SK-MEL-5 (cell line): ENCODE measurements at regions not wholly inside any gene's neighbourhood (a gene's known extent, or its start where the extent isn't known, plus 50 kb on each side); places are given as distances from the start of the nearest gene placed in this dataset.
"Not testable (repeated sequence)": the region's sequence is repeated elsewhere in the genome, so short reads cannot be mapped to it uniquely, and the experiment has no call there.

Experiments
- DNase-seq: peaks from one replicate; pipeline ENCODE4 v3.0.0-alpha.2; 2016; ENCODE audit warnings: low read depth, low spot score
- in situ Hi-C: cut with HindIII; loops from 2 replicates; pipeline ENCODE4 v1.10.0; 2016; ENCODE audit warnings: low sequenced_read_pairs, high pct_unique_total_duplicates, low pct_unique_long_range_greater_than_20kb

DNA sequence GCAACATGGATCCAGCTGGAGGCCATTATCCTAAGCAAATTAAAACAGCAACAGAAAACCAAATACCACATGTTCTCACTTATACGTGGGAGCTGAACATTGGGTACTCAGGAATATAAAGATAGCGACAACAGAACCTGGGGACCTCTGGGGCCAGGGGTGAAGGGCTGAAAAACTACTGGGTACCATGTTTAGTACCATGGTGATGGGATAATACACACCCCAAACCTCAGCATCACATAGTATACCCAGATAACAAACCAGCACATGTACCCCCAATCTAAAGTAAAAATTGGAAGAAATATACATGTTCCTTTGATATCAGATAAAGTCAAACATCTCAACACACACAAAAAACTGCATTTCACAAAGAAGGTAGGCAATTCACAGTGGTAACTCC lies 876.2 kb downstream of the TBL1XR1 start:
- DNase-seq, result no peak
- in situ Hi-C loops, result no loop called here

DNA sequence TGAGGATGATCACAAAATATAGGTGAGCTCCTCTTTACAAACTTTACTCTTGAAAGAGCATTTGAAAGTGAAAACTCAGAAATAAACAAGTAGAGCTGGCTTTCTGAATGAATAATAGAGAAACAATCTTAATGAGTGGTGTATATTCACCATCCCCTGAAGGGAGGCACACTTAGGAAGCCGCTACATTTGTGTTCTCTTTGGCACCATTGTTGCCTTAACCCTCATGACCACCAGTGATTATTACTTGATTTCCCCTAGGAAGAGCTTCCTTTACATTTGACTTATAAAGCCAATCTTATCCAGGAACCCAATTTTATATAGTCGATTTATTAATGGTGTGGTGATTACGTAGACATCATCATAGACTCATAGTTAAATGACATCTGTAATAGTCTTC lies 883.9 kb downstream of the TBL1XR1 start:
- in situ Hi-C loops, result no loop called here
- DNase-seq, result no peak

DNA sequence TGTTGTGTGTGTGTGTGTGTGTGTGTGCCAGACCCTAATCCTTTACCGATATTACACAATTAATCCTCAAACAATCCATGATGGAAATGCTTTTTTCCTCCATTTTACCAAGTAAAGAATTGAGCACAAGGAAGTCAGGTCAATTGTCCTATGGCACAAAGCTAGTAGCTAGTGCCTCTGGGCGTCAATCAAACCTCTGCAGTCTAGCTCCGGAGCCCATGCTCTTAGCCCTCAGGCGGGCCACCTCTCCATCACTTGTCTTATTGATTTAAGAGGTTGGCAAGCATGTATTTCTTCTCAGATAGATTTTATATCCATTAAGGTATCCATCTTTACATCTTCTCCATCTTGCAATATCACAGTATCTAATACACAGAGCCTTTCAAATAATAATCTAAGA lies 886.6 kb downstream of the TBL1XR1 start:
- in situ Hi-C loops, result no loop called here
- no peak for DNase-seq

DNA sequence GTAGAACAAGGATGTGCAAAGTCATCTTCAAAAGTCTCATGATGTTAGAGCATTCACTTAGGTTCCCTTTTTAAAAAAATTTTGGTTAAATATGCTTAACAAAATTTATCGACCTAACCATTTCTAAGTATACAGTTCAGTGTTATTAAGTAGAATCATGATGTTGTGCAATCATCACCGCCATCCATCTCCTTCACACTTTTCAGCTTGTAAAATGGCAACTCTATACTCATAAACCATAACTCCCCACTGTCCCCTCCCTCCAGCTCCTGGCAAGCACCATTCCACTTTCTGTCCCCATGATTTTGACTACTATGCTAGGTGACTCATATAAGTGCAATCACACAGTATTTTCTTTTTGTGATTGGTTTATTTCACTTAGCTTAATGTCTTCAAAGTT lies 895.0 kb downstream of the TBL1XR1 start:
- in situ Hi-C loops, result no loop called here
- no peak for DNase-seq

DNA sequence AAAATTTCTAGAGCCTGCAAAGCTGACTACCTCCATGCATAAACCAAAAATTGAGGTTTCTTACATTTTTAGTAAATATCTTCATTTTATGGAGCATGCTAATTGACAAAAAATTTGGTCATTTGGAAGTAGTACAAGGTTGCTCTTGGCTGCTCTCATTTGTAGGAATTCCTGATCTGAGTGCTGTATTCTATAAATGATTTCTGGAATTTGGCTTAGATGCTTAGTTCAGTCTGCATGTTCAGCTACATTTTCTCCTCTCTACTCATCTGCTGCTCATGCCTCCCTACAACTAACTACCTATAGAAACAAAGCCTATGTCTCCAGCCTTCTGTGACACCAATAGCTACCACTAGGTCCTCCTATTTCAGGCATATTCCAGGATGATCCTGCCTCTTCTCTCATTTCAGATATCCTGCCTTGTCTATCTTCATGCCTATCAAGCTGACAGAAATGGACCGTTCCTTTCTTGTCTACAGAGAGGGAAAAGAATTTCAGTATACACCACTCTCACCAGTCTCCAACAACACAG lies 901.1 kb downstream of the TBL1XR1 start:
- in situ Hi-C loops, result no loop called here
- DNase-seq, result no peak

DNA sequence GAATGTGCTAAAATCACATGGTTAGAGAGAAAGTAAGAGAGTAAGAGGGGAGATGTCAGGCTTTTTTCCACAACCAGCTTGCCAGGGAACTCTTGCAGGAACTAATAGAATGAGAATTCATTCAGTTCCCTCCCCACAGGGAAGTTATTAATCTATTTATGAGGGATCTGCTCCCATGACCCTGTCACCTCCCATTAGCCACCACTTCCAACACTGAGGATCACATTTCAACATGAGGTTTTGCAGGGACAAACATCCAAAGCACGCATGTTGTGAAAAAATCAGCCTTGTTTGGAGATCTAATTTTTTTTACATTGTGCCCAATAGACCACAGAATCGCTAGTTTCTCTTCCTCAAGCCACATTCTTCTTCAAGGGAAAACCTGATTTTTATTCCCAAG lies 904.0 kb downstream of the TBL1XR1 start:
- DNase-seq, result no peak
- in situ Hi-C loops, result no loop called here

DNA sequence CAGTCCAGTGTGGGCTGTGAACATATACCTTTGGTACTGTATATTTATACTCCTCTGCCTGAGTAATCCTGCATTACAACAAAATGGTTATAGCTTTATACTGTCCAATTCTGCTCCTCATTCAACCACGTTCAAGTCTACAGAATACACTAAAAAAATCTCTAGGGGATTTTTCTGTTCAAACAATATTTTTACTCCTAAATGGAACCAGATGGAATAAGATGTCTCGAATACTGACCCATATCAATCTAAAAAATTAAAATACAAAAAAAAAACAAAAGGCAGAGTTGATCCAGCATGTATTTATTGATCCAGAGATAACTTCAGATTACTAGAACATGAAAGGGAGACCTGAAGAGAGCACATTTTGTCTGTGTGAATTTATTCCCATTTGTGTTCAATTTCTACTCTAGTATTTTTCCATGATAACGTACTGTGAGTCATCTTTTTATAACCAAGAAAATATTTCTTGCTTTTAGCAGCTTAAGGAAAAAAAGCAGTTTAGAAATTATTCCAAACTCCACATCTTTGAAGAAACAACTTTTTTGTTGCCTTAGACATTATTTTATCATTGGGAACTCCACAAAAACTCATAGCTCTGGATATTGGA lies 910.7 kb downstream of the TBL1XR1 start:
- no peak for DNase-seq
- in situ Hi-C loops, result no loop called here

DNA sequence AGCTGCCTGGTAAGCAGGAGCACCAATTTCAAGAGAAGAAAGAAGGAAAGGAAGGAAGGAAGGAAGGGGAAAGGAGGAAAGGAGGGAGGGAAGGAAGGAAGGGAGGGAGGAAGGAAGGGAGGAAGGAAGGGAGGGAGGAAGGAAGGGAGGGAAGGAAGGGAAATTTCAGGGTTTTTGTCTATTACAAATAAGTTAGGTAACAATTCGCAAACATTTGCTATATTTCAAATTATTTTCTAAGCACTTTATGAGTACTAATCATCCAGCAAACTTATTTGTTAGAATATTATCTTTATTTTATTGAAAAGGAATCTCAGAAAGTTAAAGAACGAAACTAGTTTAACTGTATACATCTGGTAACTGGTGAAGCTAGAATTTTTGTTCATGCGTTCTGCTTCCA lies 921.7 kb downstream of the TBL1XR1 start:
- no peak for DNase-seq
- in situ Hi-C loops, result no loop called here

DNA sequence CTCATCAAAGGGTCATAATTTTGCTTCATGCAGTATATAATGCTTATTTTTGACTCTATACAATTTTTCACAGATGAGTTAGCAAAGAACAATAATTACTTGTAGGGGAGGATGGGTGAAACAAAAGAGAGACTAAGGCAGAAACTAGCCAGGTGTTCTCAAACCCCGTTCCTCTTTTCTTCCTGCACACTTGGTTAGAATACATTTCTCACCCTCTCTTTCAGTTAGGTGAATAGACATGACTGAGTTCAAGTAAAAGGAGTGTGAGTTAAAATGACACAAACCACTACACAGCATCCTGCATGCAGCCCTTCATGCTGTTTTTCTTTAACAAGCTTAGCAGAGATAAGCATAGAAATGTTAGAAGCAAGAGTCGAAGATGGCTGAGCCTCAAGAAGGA lies 922.2 kb downstream of the TBL1XR1 start:
- in situ Hi-C loops, result no loop called here
- DNase-seq, result no peak

DNA sequence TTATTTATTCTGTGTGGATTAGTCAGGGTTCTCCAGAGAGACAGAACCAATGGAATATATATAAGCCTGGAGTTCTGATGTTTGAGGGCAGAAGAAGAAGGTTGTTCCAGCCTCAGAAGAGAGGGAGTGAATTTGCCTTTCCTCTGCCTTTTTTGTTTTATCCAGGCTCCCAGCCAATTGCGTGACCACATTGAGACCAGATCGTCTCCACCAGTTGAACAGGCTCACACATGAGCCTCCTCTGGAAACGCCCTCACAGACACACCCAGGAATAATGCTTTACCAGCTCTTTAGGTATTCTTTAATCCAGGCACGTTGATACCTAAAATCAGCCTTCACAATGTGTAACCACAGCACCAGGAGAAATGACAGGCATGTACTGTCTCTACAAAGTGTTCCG lies 923.1 kb downstream of the TBL1XR1 start:
- in situ Hi-C loops, result no loop called here
- no peak for DNase-seq

DNA sequence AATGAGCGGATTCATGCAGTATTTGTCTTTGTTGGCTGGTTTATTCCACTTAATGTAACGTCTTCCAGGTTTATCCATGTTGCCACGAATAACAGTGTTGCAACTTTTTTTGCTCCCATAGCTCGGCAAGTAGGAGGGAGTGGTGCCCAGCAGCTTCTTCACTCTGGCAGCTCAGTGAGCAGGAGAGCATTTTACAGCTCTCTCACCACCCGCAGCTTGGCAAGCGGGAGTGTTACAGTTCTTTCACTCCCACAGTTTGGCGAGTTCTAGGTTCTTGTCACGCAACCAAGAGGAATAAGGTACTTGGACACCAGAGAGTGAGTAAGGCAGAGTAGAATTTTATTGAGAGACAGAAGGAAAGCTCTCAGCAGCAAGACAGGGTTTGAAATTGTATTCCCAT lies 935.2 kb downstream of the TBL1XR1 start:
- DNase-seq, result no peak

DNA sequence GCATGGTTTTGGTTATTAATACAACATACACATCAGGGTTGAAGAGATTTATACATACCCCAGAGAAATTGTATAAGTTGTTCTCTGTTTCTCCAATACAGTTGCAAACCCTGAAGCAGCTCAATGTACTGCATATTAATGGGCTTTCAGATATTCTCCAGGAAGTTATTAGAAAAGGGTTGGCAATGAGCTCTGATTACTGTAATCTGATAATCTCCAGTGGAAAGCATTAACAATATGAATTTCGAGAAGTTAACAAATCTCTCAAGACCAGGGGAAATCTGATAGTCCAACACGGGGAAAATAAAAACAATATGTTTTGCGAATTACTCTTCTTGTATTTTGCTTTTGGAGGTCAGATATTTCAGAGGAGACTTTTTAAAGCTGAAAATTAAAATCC lies 950.1 kb downstream of the TBL1XR1 start:
- DNase-seq, result no peak
- in situ Hi-C loops, result no loop called here

More for the DNA sequence above, 935.2 kb downstream of the TBL1XR1 start:
- in situ Hi-C loops, result no loop called here

DNA sequence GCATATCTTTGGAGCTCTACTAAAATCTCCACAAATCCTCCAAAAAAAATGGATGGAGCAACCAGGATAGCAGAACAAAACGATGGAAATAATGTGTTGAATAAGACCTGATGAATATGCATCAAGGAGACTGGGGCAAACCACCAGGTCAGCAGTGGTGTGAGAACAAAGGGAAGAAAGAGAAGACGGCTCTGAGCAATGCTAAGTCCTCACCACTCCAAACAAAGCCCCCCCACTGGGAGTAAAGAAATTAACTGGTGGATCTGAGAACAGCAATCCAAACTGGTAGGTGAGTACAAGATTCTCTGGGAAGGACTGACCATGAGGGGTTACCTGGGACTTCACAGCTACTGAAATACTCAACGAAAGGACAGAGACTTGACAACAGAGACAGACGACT lies 977.3 kb downstream of the TBL1XR1 start:
- no peak for DNase-seq
- in situ Hi-C loops, result no loop called here

DNA sequence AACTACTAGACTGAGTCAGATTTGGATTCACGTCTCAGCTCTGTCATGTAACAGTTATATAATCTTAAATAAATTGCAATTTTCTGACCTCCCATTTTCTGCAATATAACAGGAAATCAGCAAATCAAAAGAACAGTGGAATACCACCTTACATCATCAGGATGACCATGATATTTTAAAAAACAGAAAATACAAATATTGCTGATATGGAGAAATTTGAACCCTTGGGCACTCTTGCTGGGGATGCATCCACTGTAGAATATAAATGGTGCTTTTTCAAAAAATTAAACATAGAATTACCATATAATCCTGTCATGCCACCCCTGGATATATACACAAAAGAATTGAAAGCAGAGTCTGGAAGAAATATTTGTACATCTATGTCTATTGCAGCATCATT lies 982.5 kb downstream of the TBL1XR1 start:
- DNase-seq, result no peak
- in situ Hi-C loops, result no loop called here

DNA sequence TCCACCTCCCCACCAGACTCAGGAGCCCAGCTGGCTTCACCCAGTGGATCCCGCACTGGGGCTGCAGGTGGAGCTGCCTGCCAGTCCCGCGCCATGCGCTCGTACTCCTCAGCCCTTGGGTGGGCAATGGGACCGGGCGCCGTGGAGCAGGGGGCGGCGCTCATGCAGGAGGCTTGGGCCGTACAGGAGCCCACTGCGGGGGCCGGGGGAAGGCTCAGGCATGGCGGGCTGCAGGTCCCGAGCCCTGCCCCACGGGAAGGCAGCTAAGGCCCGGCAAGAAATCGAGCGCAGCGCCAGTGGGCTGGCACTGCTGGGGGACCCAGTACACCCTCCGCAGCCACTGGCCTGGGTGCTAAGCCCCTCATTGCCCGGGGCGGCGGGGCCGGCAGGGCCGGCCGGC lies 984.0 kb downstream of the TBL1XR1 start:
- in situ Hi-C loops, DNase-seq: not testable (repeated sequence)

DNA sequence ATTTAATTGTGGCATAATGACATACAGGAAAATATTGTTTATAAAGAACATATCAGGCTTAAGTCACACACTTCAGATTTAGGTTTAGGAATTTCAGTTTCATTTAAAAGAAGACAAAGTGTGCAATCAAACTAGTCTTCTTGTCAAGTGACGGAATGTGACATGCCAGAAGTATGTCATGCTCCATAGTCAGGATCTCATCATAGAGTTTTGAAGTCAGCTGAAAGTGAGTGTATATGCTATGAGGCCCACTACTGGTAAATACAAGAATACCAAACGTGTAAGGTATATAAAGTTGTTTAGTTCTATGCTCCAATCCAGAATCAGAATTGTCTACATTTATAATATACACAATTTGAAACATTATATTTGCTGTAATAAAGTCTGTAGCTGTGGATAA lies 988.4 kb downstream of the TBL1XR1 start:
- in situ Hi-C loops, result no loop called here

DNA sequence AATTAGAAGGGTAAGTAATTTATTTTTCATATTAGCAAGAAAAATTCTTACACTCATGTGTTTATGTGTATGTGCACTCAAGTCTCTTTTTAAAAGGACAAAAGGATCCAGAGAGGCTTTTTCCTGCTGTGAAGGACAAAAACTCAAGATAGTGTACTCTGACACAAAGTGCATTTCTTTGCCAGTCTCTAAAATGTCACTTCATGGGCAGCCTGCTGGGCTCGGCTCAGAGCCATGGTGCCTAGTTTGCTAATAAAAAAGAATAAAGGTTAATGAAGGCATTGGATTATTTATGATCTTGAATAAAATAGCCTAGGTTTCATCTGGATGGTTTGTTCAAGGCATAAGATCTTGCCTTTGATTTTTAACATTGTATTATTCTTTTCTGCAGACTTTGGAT lies 989.0 kb downstream of the TBL1XR1 start:
- in situ Hi-C loops, result no loop called here
- DNase-seq, result no peak

More for the DNA sequence above, 988.4 kb downstream of the TBL1XR1 start:
- peak; percentile 6 for DNase-seq

DNA sequence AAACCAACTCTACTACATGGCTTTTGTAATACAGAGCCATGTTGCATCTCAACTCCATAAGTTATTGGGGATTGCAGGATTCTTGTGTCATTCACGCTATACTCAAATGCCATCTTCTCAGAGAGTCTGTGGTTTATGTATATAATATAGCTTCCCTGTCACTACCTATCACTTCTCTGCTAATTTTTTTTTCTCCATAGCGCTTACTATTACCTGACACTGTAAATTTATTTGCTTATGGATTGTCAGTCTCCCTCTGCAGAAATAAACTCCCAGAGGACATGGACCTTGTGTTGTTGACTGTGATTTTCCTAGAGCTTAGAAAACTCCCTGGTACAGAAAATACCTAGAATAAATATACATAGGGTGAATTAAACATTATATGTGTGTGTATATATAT lies 990.5 kb downstream of the TBL1XR1 start:
- DNase-seq, result no peak
- in situ Hi-C loops, result no loop called here

DNA sequence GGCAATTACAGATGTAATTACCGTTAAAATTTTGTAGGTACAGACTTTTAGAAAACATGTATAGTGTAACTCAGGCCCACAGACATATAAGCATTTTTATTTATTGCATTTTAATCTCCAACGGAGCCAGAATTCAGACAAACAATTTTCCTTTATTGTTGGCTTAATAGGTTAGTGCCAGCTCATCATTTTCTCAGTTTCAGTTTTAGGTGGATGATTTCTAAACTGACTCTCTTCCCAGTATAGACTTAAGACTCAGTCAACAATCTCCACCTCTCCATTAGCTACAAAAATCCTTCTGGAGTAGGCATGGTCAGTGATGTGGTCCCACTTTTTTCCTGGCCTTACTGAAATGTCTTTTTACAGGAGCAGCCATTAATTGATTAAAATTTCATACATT lies 994.6 kb downstream of the TBL1XR1 start:
- in situ Hi-C loops, result no loop called here
- DNase-seq, result no peak
